ENCODE measurements at regions not wholly inside any gene's neighbourhood (a gene's known extent, or its start where the extent isn't known, plus 50 kb on each side); places are given as distances from the start of the nearest gene placed in this dataset.
"Not testable (repeated sequence)": the region's sequence is repeated elsewhere in the genome, so short reads cannot be mapped to it uniquely, and the experiment has no call there.

DNA sequence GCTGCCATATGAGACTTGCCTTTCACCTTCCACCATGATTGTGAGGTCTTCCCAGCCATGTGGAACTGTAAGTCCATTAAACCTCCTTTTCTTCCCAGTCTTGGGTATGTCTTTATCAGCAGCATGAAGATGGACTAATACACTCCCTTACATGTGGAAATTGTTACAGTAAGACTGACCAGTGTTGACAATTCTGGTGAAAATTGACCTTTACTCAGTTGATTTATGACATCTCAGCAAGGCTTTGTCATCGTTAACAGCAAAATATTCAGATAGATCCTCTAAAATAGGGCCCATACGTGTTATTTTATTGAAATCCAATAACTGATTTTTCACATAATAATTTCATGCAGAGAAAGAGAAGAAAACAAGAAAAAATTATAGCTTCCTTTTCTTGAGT, 377.9 kb upstream of the SEMA3C start:
- no peaks in the 10 kb centered on the region for H3K27me3 ChIP-seq (ENCODE audit: low read length)
- H3F3A ChIP-seq (ENCODE audit: low read length, unreplicated experiment): peaks cover 4% of the 10 kb centered on the region
- no peak overlapping the region for H3K4me2 ChIP-seq (ENCODE audit: low read length)
- intact Hi-C loops (cut with micrococcal nuclease): loop anchor here (5.0 kb wide), 2 partner anchors 151 to 284 kb away; no protein-coding TSS in a partner anchor
- BruUV-seq (replicated peaks): no TSS peak
- H3K27ac ChIP-seq (ENCODE audit: low read length): no peak overlapping the region
- ATAC-seq (no peak), DNase-seq (no peak)
- H3K9ac ChIP-seq (ENCODE audit: low read length): no peak overlapping the region
- H3K4me3 ChIP-seq (ENCODE audit: low read length): no peak overlapping the region
- no peak overlapping the region for H2AFZ ChIP-seq (ENCODE audit: low read length)
- peaks cover 29% of the 10 kb centered on the region for H3K4me1 ChIP-seq (ENCODE audit: insufficient read depth, low read length)
- ChIA-PET CTCF (interaction anchor here (0.6 to 0.7 kb wide), 2 partner anchors 54 to 209 kb away, joined by 3 read pairs; no protein-coding TSS in a partner anchor), POLR2A (ENCODE audit: unreplicated experiment) (no interaction called here)
- H3K36me3 ChIP-seq (ENCODE audit: low read depth, low read length): no peaks in the 10 kb centered on the region
- H3K79me2 ChIP-seq (ENCODE audit: low read length): no peaks in the 10 kb centered on the region
- TF ChIP-seq, protein P1, sequence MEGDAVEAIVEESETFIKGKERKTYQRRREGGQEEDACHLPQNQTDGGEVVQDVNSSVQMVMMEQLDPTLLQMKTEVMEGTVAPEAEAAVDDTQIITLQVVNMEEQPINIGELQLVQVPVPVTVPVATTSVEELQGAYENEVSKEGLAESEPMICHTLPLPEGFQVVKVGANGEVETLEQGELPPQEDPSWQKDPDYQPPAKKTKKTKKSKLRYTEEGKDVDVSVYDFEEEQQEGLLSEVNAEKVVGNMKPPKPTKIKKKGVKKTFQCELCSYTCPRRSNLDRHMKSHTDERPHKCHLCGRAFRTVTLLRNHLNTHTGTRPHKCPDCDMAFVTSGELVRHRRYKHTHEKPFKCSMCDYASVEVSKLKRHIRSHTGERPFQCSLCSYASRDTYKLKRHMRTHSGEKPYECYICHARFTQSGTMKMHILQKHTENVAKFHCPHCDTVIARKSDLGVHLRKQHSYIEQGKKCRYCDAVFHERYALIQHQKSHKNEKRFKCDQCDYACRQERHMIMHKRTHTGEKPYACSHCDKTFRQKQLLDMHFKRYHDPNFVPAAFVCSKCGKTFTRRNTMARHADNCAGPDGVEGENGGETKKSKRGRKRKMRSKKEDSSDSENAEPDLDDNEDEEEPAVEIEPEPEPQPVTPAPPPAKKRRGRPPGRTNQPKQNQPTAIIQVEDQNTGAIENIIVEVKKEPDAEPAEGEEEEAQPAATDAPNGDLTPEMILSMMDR (conservative IDR thresholded peaks at IDR 0.05; ENCODE audit: low read depth, low read length): no peak
- H3K9me3 ChIP-seq (ENCODE audit: low read length): no peaks in the 10 kb centered on the region
- no peaks in the 10 kb centered on the region for H4K20me1 ChIP-seq (ENCODE audit: low read length)
- no peaks in the 10 kb centered on the region for H3K9me2 ChIP-seq (replicated peaks; ENCODE audit: low read length)

DNA sequence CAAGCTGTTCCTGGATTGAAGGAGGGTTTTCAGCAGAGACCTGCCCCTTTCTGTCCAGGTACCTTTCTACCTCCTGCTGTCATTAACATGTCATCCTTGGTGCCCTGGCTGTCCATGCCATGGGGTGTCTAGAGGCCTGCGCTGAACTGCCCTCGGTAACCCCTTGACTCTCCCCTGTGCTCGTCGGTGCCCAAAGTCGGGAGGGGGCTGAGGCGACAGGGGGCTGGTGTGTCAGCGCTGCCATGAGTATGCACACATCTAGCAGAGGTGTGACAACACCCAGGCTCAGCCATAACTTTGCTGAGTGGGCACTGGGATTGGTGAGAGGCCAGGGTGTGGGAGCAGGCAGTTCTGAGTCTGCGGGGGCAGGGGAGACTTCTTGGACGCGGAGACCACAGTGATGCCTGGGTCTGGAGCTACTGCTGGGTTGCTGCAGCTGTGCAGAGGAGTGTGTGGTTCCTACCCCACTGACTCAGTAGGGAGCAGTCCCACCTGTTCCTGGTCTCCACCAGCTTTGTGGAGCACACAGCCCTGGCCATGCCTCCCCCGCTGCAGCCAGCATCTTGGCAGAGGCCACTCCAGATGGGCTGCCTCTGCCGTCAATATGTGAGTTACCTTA, 376.2 kb upstream of the SEMA3C start:
- Histone ChIP-seq H3K4me3 (ENCODE audit: low read length) (no peak overlapping the region), H3K9ac (ENCODE audit: low read length) (no peak overlapping the region), H3F3A (ENCODE audit: low read length, unreplicated experiment) (peaks cover 4% of the 10 kb centered on the region), H3K27me3 (ENCODE audit: low read length) (no peaks in the 10 kb centered on the region), H3K79me2 (ENCODE audit: low read length) (no peaks in the 10 kb centered on the region), H3K9me2 (replicated peaks; ENCODE audit: low read length) (no peaks in the 10 kb centered on the region), H3K36me3 (ENCODE audit: low read depth, low read length) (no peaks in the 10 kb centered on the region), H3K27ac (ENCODE audit: low read length) (no peak overlapping the region), H2AFZ (ENCODE audit: low read length) (no peak overlapping the region), H3K4me1 (ENCODE audit: insufficient read depth, low read length) (peaks cover 18% of the 10 kb centered on the region), H4K20me1 (ENCODE audit: low read length) (no peaks in the 10 kb centered on the region), H3K4me2 (ENCODE audit: low read length) (no peak overlapping the region), H3K9me3 (ENCODE audit: low read length) (no peaks in the 10 kb centered on the region)
- intact Hi-C loops (cut with micrococcal nuclease): loop anchor here (5.0 kb wide), 2 partner anchors 152 to 283 kb away; no protein-coding TSS in a partner anchor
- POLR2A ChIA-PET (ENCODE audit: unreplicated experiment): no interaction called here
- no peak for DNase-seq
- CTCF ChIA-PET: no interaction called here
- TF ChIP-seq, protein P1 (conservative IDR thresholded peaks at IDR 0.05; ENCODE audit: low read depth, low read length): no peak
- no peak for TF ChIP-seq EZH2 (IDR thresholded peaks at IDR 0.05; ENCODE audit: low read length, unreplicated experiment)
- TF ChIP-seq EZH2phosphoT487 (IDR thresholded peaks at IDR 0.05; ENCODE audit: borderline replicate concordance, low read length): no peak
- BruUV-seq (replicated peaks): no TSS peak
- no peak for ATAC-seq

DNA sequence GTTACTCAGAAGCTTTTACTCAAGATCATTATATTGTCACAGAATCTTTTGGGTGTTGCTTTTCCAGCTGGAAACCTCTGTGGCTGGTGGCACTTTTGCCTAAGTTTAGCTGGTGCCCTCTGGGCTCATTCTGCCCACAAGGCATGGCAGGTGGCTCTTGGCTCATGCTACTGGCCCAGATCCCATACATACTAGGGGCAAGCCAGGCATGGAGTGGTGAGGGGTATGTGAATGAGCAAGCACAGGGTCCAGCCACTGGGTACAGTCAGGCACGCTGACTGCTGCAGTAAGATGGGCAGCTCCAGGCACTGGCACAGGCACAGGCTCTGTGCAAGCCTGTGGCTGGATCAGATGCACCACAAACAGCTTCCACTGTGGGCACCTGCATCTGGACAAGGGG, 375.0 kb upstream of the SEMA3C start:
- ATAC-seq (no peak), DNase-seq (no peak)
- no peak overlapping the region for H3K9ac ChIP-seq (ENCODE audit: low read length)
- H3K79me2 ChIP-seq (ENCODE audit: low read length): no peaks in the 10 kb centered on the region
- no peak overlapping the region for H2AFZ ChIP-seq (ENCODE audit: low read length)
- no peaks in the 10 kb centered on the region for H3F3A ChIP-seq (ENCODE audit: low read length, unreplicated experiment)
- H3K4me3 ChIP-seq (ENCODE audit: low read length): no peak overlapping the region
- peaks cover 9% of the 10 kb centered on the region for H3K4me1 ChIP-seq (ENCODE audit: insufficient read depth, low read length)
- intact Hi-C loops (cut with micrococcal nuclease): no loop called here
- ChIA-PET CTCF (no interaction called here), POLR2A (ENCODE audit: unreplicated experiment) (no interaction called here)
- H3K9me3 ChIP-seq (ENCODE audit: low read length): no peaks in the 10 kb centered on the region
- H3K9me2 ChIP-seq (replicated peaks; ENCODE audit: low read length): no peaks in the 10 kb centered on the region
- H3K36me3 ChIP-seq (ENCODE audit: low read depth, low read length): no peaks in the 10 kb centered on the region
- TF ChIP-seq, protein P1 (conservative IDR thresholded peaks at IDR 0.05; ENCODE audit: low read depth, low read length): no peak
- TF ChIP-seq EZH2 (IDR thresholded peaks at IDR 0.05; ENCODE audit: low read length, unreplicated experiment): no peak
- TF ChIP-seq EZH2phosphoT487 (IDR thresholded peaks at IDR 0.05; ENCODE audit: borderline replicate concordance, low read length): no peak
- H4K20me1 ChIP-seq (ENCODE audit: low read length): no peaks in the 10 kb centered on the region
- H3K27me3 ChIP-seq (ENCODE audit: low read length): no peaks in the 10 kb centered on the region
- H3K4me2 ChIP-seq (ENCODE audit: low read length): no peak overlapping the region
- no TSS peak for BruUV-seq (replicated peaks)
- H3K27ac ChIP-seq (ENCODE audit: low read length): no peak overlapping the region

DNA sequence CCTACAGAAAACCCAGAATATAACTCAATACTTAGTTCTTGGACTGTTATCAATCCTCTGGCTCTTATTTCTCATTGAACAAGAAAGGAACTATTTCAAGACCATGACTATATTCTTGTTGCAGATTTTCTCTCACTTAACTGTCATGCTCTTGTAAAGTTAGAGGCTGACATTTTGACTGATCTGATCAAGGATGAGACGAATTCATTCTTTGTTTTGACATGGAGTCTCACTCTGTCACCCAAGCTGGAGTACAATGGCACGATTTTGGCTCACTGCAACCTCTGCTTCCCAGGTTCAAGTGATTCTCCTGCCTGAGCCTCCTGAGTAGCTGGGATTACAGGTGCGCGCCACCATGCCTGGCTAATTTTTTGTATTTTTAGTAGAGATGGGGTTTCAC, 367.9 kb upstream of the SEMA3C start:
- BruUV-seq (replicated peaks); H3K4me2 ChIP-seq (ENCODE audit: low read length); H2AFZ ChIP-seq (ENCODE audit: low read length); H3K27ac ChIP-seq (ENCODE audit: low read length); H3K9me3 ChIP-seq (ENCODE audit: low read length); ATAC-seq; H3K36me3 ChIP-seq (ENCODE audit: low read depth, low read length); H3K79me2 ChIP-seq (ENCODE audit: low read length); H3K27me3 ChIP-seq (ENCODE audit: low read length); H4K20me1 ChIP-seq (ENCODE audit: low read length); H3K9me2 ChIP-seq (replicated peaks; ENCODE audit: low read length); POLR2A ChIA-PET (ENCODE audit: unreplicated experiment); H3K9ac ChIP-seq (ENCODE audit: low read length); H3F3A ChIP-seq (ENCODE audit: low read length, unreplicated experiment); DNase-seq; H3K4me3 ChIP-seq (ENCODE audit: low read length): not testable (repeated sequence)
- intact Hi-C loops (cut with micrococcal nuclease): loop anchor here (5.0 kb wide), 1 partner anchor 214 kb away; no protein-coding TSS in a partner anchor
- CTCF ChIA-PET: interaction anchor here (0.6 kb wide), 1 partner anchor 368 kb away, joined by 5 read pairs; the partner anchor contains the start of gene SEMA3C
- peaks cover 13% of the 10 kb centered on the region for H3K4me1 ChIP-seq (ENCODE audit: insufficient read depth, low read length)
